ENCODE measurements at regions not wholly inside any gene's neighbourhood (a gene's known extent, or its start where the extent isn't known, plus 50 kb on each side); places are given as distances from the start of the nearest gene placed in this dataset.

- no peak overlapping the region for H3K4me3 ChIP-seq (ENCODE audit: low read depth in 2 of 2, low read length in 1 of 2)
- ChIA-PET POLR2A (no interaction called here), CTCF (interaction anchor here (1.0 kb wide), 1 partner anchor 26 kb away, joined by 4 read pairs; no protein-coding TSS in a partner anchor)
- H3K79me2 ChIP-seq (ENCODE audit: insufficient read depth), result no peaks in the 10 kb centered on the region
- H2AFZ ChIP-seq (ENCODE audit: low read depth), result no peak overlapping the region
- H4K20me1 ChIP-seq (ENCODE audit: insufficient read depth), result no peaks in the 10 kb centered on the region
- H3K4me2 ChIP-seq, result no peak overlapping the region
- no peaks in the 10 kb centered on the region for H3K9me2 ChIP-seq
- peaks cover 0 to 7% of the 10 kb centered on the region in 2 experiments; a peak in 2 of 4 replicates for H3K4me1 ChIP-seq (ENCODE audit: control insufficient read depth in 1 of 2, insufficient read depth in 2 of 2, low read depth in 1 of 2, low read length in 1 of 2)
- no peak for DNase-seq
- H3K27ac ChIP-seq (ENCODE audit: low read depth in 2 of 2, low read length in 1 of 2), result no peak overlapping the region
- no peaks in the 10 kb centered on the region for H3F3A ChIP-seq (replicated peaks; ENCODE audit: insufficient read depth)
- H3K9ac ChIP-seq, result no peak overlapping the region
- TF ChIP-seq FOSL2 (IDR thresholded peaks at IDR 0.05; ENCODE audit: borderline replicate concordance, low read depth) (no peak), EP300 (IDR thresholded peaks at IDR 0.05; ENCODE audit: borderline replicate concordance in 1 of 2, low read depth in 1 of 2, low read length in 1 of 2) (no peak), RAD21 (IDR thresholded peaks at IDR 0.05; ENCODE audit: low read length) (no peak), FOXJ3 (CRISPR knock-in tag; IDR thresholded peaks at IDR 0.05) (no peak), CHD2 (IDR thresholded peaks at IDR 0.05; ENCODE audit: low read length, partially characterized antibody) (no peak), MEF2A (IDR thresholded peaks at IDR 0.05; ENCODE audit: borderline replicate concordance, low read depth) (no peak), TCF12 (IDR thresholded peaks at IDR 0.05) (no peak)
- 63% methylated on average over 1 of the region's 1 CpG for WGBS (ENCODE audit: low lambda C conversion rate)
- H3K36me3 ChIP-seq (replicated peaks in 1 of 2; ENCODE audit: control insufficient read depth in 1 of 2, insufficient read depth in 2 of 2, low read length in 1 of 2), result no peaks in the 10 kb centered on the region
- H3K27me3 ChIP-seq (ENCODE audit: insufficient read depth), result no peaks in the 10 kb centered on the region
- H3K9me3 ChIP-seq, result no peaks in the 10 kb centered on the region
Measured at GRCh38 chr2:217452928-217453327, 549.9 kb downstream of the TNS1 start.

GRCh38 chr2:217451666-217452065, 551.1 kb downstream of the TNS1 start:
- H4K20me1 ChIP-seq (ENCODE audit: insufficient read depth), result no peaks in the 10 kb centered on the region
- POLR2A ChIA-PET, result no interaction called here
- CTCF ChIA-PET, result interaction anchor here (1.0 kb wide), 1 partner anchor 27 kb away, joined by 4 read pairs; no protein-coding TSS in a partner anchor
- H3K27me3 ChIP-seq (ENCODE audit: insufficient read depth), result no peaks in the 10 kb centered on the region
- TF ChIP-seq CHD2 (IDR thresholded peaks at IDR 0.05; ENCODE audit: low read length, partially characterized antibody) (no peak), POLR2AphosphoS5 (IDR thresholded peaks at IDR 0.05; ENCODE audit: low read depth, low read length) (no peak), FOSL2 (IDR thresholded peaks at IDR 0.05; ENCODE audit: borderline replicate concordance, low read depth) (peak; percentile 22; the same call in 1 of the 2 replicates), RXRA (IDR thresholded peaks at IDR 0.05; ENCODE audit: borderline replicate concordance, low read depth) (no peak), JUND (IDR thresholded peaks at IDR 0.05) (peak; percentile 26; the same call in 1 of the 2 replicates)
- peaks cover 0 to 7% of the 10 kb centered on the region in 2 experiments; a peak in 2 of 4 replicates for H3K4me1 ChIP-seq (ENCODE audit: control insufficient read depth in 1 of 2, insufficient read depth in 2 of 2, low read depth in 1 of 2, low read length in 1 of 2)
- H3K9me2 ChIP-seq, result no peaks in the 10 kb centered on the region
- H3K27ac ChIP-seq (ENCODE audit: low read depth in 2 of 2, low read length in 1 of 2), result no peak overlapping the region
- no peak overlapping the region for H3K4me3 ChIP-seq (ENCODE audit: low read depth in 2 of 2, low read length in 1 of 2)
- no peak overlapping the region for H2AFZ ChIP-seq (ENCODE audit: low read depth)
- no peaks in the 10 kb centered on the region for H3K9me3 ChIP-seq
- H3F3A ChIP-seq (replicated peaks; ENCODE audit: insufficient read depth), result no peaks in the 10 kb centered on the region
- H3K9ac ChIP-seq, result no peak overlapping the region
- 72% methylated on average over 3 of the region's 3 CpGs for WGBS (ENCODE audit: low lambda C conversion rate)
- no peak for DNase-seq
- no peaks in the 10 kb centered on the region for H3K79me2 ChIP-seq (ENCODE audit: insufficient read depth)
- no peak overlapping the region for H3K4me2 ChIP-seq
- no peaks in the 10 kb centered on the region for H3K36me3 ChIP-seq (replicated peaks in 1 of 2; ENCODE audit: control insufficient read depth in 1 of 2, insufficient read depth in 2 of 2, low read length in 1 of 2)

GRCh38 chr2:217449444-217449843, 553.4 kb downstream of the TNS1 start:
- H2AFZ ChIP-seq (ENCODE audit: low read depth), result no peak overlapping the region
- H3K36me3 ChIP-seq (replicated peaks in 1 of 2; ENCODE audit: control insufficient read depth in 1 of 2, insufficient read depth in 2 of 2, low read length in 1 of 2), result no peaks in the 10 kb centered on the region
- no peaks in the 10 kb centered on the region for H3K9me3 ChIP-seq
- peaks cover 0 to 7% of the 10 kb centered on the region in 2 experiments; a peak in 2 of 4 replicates for H3K4me1 ChIP-seq (ENCODE audit: control insufficient read depth in 1 of 2, insufficient read depth in 2 of 2, low read depth in 1 of 2, low read length in 1 of 2)
- H3K4me3 ChIP-seq (ENCODE audit: low read depth in 2 of 2, low read length in 1 of 2), result no peak overlapping the region
- H3K4me2 ChIP-seq, result no peak overlapping the region
- H3K27ac ChIP-seq (ENCODE audit: low read depth in 2 of 2, low read length in 1 of 2), result no peak overlapping the region
- no peaks in the 10 kb centered on the region for H4K20me1 ChIP-seq (ENCODE audit: insufficient read depth)
- no peaks in the 10 kb centered on the region for H3K27me3 ChIP-seq (ENCODE audit: insufficient read depth)
- ChIA-PET POLR2A (no interaction called here), CTCF (interaction anchor here (1.3 kb wide), 1 partner anchor 307 kb away, joined by 4 read pairs; no protein-coding TSS in a partner anchor)
- no peak overlapping the region for H3K9ac ChIP-seq
- H3K79me2 ChIP-seq (ENCODE audit: insufficient read depth), result no peaks in the 10 kb centered on the region
- DNase-seq, result no peak
- WGBS (ENCODE audit: low lambda C conversion rate), result 87% methylated on average over 6 of the region's 8 CpGs
- no peaks in the 10 kb centered on the region for H3F3A ChIP-seq (replicated peaks; ENCODE audit: insufficient read depth)
- no peaks in the 10 kb centered on the region for H3K9me2 ChIP-seq
- no peak for TF ChIP-seq EZH2phosphoT487 (IDR thresholded peaks at IDR 0.05; ENCODE audit: borderline replicate concordance, low read depth)
- TF ChIP-seq REST (IDR thresholded peaks at IDR 0.05; ENCODE audit: low read depth, low read length), result no peak
- TF ChIP-seq ELF1 (IDR thresholded peaks at IDR 0.05), result no peak
- no peak for TF ChIP-seq TEAD4 (IDR thresholded peaks at IDR 0.05; ENCODE audit: borderline replicate concordance, insufficient read depth)
- TF ChIP-seq ZBTB33 (IDR thresholded peaks at IDR 0.05; ENCODE audit: borderline replicate concordance, low read depth), result no peak
- no peak for TF ChIP-seq FOXM1 (IDR thresholded peaks at IDR 0.05; ENCODE audit: low read depth)
- no peak for TF ChIP-seq USF2 (IDR thresholded peaks at IDR 0.05; ENCODE audit: borderline replicate concordance, low read depth, low read length)
